Gastroesophageal sphincter (tissue), 3 donors: ENCODE measurements at regions not wholly inside any gene's neighbourhood (a gene's known extent, or its start where the extent isn't known, plus 50 kb on each side); places are given as distances from the start of the nearest gene placed in this dataset.

Experiments used
- EP300 ChIP-seq: sonication (generic); formaldehyde crosslinking; IDR thresholded peaks from one replicate; pipeline ENCODE4 v1.6.1; 2017; ENCODE audit warnings: antibody characterized with exemption, mild to moderate bottlenecking
- POLR2A ChIP-seq, 2 donors: fragments of 450-650 bp; IDR thresholded peaks; one replicate each; pipeline ENCODE4 v1.6.1; 2017; ENCODE audit warnings: antibody characterized with exemption in 2 of 2, mild to moderate bottlenecking in 2 of 2, moderate library complexity in 1 of 2
- POLR2AphosphoS5 ChIP-seq: sonication (generic); formaldehyde crosslinking; IDR thresholded peaks from one replicate; pipeline ENCODE4 v1.6.1; 2017; ENCODE audit warnings: antibody characterized with exemption
- TF ChIP-seq, protein P1 (sequence below), 4 experiments: fragments of 200-600 bp in 2 of 4; fragments of 450-650 bp in 2 of 4; sonication (generic) in 1 of 4; IDR thresholded peaks; one replicate each; pipeline ENCODE4 v1.5.1; 2017 to 2019; ENCODE audit warnings: antibody characterized with exemption in 4 of 4, mild to moderate bottlenecking in 2 of 4, moderate library complexity in 2 of 4

DNA sequence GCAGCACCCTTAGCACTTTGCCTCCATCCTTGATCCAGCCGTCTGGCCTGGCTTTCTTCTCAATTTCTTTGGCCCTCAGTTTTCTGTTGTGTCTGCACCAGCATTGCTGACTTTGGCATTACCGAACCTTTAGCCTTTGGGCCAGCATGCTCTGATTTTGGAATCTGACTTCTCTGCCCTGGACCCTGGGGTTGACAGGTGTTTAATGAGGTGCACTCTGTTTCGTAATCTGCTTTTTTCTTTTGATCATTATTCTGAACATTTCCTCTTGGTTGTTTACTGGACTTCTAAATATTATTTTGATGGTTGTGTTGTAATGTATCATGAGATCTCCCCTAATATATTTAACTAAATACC, 71.5 kb upstream of the ENPP6 start:
- TF ChIP-seq POLR2AphosphoS5 (no peak), POLR2A (IDR thresholded peaks at IDR 0.05) (no peak), EP300 (no peak)
- TF ChIP-seq, protein P1, sequence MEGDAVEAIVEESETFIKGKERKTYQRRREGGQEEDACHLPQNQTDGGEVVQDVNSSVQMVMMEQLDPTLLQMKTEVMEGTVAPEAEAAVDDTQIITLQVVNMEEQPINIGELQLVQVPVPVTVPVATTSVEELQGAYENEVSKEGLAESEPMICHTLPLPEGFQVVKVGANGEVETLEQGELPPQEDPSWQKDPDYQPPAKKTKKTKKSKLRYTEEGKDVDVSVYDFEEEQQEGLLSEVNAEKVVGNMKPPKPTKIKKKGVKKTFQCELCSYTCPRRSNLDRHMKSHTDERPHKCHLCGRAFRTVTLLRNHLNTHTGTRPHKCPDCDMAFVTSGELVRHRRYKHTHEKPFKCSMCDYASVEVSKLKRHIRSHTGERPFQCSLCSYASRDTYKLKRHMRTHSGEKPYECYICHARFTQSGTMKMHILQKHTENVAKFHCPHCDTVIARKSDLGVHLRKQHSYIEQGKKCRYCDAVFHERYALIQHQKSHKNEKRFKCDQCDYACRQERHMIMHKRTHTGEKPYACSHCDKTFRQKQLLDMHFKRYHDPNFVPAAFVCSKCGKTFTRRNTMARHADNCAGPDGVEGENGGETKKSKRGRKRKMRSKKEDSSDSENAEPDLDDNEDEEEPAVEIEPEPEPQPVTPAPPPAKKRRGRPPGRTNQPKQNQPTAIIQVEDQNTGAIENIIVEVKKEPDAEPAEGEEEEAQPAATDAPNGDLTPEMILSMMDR (IDR thresholded peaks at IDR 0.05): no peak
